Lung (tissue), 11 donors: ENCODE measurements at regions not wholly inside any gene's neighbourhood (a gene's known extent, or its start where the extent isn't known, plus 50 kb on each side); places are given as distances from the start of the nearest gene placed in this dataset.

Experiments
- ATAC-seq: fragments of 200-7000 bp; cut with Tn5 transposase; one replicate; pipeline ENCODE4 v1.9.1; 2020; ENCODE audit warnings: moderate number of reproducible peaks; ENCODE audit not compliant: insufficient read depth, low FRiP score
- DNase-seq, 3 donors: peaks; one replicate each; pipeline ENCODE4 v3.0.0-alpha.2; 2013 to 2017
- H3K27ac ChIP-seq, 2 donors: one replicate each; pipeline ENCODE4 v1.5.1; 2013; ENCODE audit warnings: mild to moderate bottlenecking in 2 of 2, moderate library complexity in 2 of 2, control low read depth in 1 of 2, inconsistent platforms in 1 of 2, low read depth in 1 of 2, low read length in 1 of 2
- H3K27me3 ChIP-seq, 3 donors: one replicate each; pipeline ENCODE4 v1.5.1; 2013; ENCODE audit warnings: low read length in 2 of 3; ENCODE audit not compliant: control insufficient read depth in 3 of 3, insufficient read depth in 3 of 3
- H3K36me3 ChIP-seq, 4 donors: one replicate each; pipeline ENCODE4 v1.5.1; 2013; ENCODE audit warnings: low read length in 4 of 4, mild to moderate bottlenecking in 1 of 4, moderate library complexity in 1 of 4; ENCODE audit not compliant: control insufficient read depth in 4 of 4, insufficient read depth in 4 of 4
- H3K4me1 ChIP-seq, 5 donors: one replicate each; pipeline ENCODE4 v1.5.1; 2013; ENCODE audit warnings: low read length in 5 of 5, mild to moderate bottlenecking in 2 of 5, moderate library complexity in 1 of 5; ENCODE audit not compliant: control insufficient read depth in 5 of 5, insufficient read depth in 5 of 5
- H3K4me3 ChIP-seq: one replicate; pipeline ENCODE4 v1.5.1; 2013; ENCODE audit warnings: mild to moderate bottlenecking, control low read depth, moderate library complexity
- H3K9ac ChIP-seq, 2 donors: one replicate each; pipeline ENCODE4 v1.5.1; 2013; ENCODE audit warnings: low read length in 2 of 2, control low read depth in 1 of 2; ENCODE audit not compliant: insufficient read depth in 1 of 2
- H3K9me3 ChIP-seq, 4 donors: one replicate each; pipeline ENCODE4 v1.5.1; 2013; ENCODE audit warnings: low read length in 3 of 4, mild to moderate bottlenecking in 1 of 4, moderate library complexity in 1 of 4; ENCODE audit not compliant: control insufficient read depth in 4 of 4, insufficient read depth in 3 of 4
- CTCF ChIP-seq: IDR thresholded peaks from 2 replicates; pipeline ENCODE4 v1.5.1; 2012; ENCODE audit warnings: mild to moderate bottlenecking; ENCODE audit errors: control extremely low read depth, extremely low read depth
- WGBS, 2 donors: extraction: QIAGEN DNeasy Blood & Tissue Kit; methylation state at CpG; one replicate each; pipeline ENCODE4 v1.1.7; 2013; 5-methylcytosine and 5-hydroxymethylcytosine counted together
- donor health status: control.
- donor health status: control.
- donor health status: Bipolar disorder and iron deficiency.
- donor health status: healthy.
- donor health status: DM: yes; HTN: yes; CAD: no.

DNA sequence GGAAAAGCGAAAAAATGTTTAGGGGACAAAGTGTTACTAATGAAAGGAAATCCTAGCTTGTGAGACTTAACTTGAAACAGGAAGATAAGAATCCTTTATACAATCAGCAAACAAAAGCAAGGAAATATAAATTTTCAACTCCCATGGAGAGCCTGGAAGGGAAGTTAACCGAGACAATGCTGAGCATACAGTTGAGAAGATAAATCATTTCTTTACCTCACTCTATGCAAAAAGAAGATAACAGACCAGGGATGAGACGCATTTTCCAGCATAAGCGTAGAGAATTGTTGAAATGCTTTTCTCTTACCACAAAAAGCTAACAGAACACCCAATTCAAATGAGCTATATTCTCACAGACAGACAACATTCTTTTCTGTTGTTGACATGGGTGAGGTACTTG is 309.6 kb downstream of the CWC27 start:
- Histone ChIP-seq H3K27ac (no peak overlapping the region), H3K27me3 (no peaks in the 10 kb centered on the region), H3K36me3 (no peaks in the 10 kb centered on the region), H3K9me3 (no peaks in the 10 kb centered on the region), H3K9ac (no peak overlapping the region), H3K4me3 (no peak overlapping the region), H3K4me1 (no peaks in the 10 kb centered on the region)
- WGBS, 2 donors: 72 to 80% methylated on average over 4 of the region's 4 CpGs
- TF ChIP-seq CTCF: no peak
- ATAC-seq (no peak), DNase-seq (no peak)

- DNase-seq (no peak), ATAC-seq (no peak)
- no peaks in the 10 kb centered on the region for H3K27me3 ChIP-seq
- H3K27ac ChIP-seq: no peak overlapping the region
- no peaks in the 10 kb centered on the region for H3K4me1 ChIP-seq
- H3K36me3 ChIP-seq: no peaks in the 10 kb centered on the region
- no peak overlapping the region for H3K9ac ChIP-seq
- no peak for TF ChIP-seq CTCF
- no peaks in the 10 kb centered on the region for H3K9me3 ChIP-seq
- H3K4me3 ChIP-seq: no peak overlapping the region
Observed at GRCh38 chr5:65081071-65081470, 312.3 kb downstream of the CWC27 start.

GRCh38 chr5:65084795-65085515 is 316.2 kb downstream of the CWC27 start:
- 95 to 98% methylated on average over 3 of the region's 3 CpGs for WGBS, 2 donors
- Histone ChIP-seq H3K27me3 (no peaks in the 10 kb centered on the region), H3K4me1 (no peaks in the 10 kb centered on the region), H3K4me3 (no peak overlapping the region), H3K9me3 (no peaks in the 10 kb centered on the region), H3K27ac (no peak overlapping the region), H3K36me3 (no peaks in the 10 kb centered on the region), H3K9ac (no peak overlapping the region)
- ATAC-seq: no peak
- no peak for DNase-seq
- no peak for TF ChIP-seq CTCF

GRCh38 chr5:65085516-65085850 is 316.8 kb downstream of the CWC27 start:
- Histone ChIP-seq H3K27ac (no peak overlapping the region), H3K4me1 (no peaks in the 10 kb centered on the region), H3K9me3 (no peaks in the 10 kb centered on the region), H3K27me3 (no peaks in the 10 kb centered on the region), H3K4me3 (no peak overlapping the region), H3K9ac (no peak overlapping the region), H3K36me3 (no peaks in the 10 kb centered on the region)
- DNase-seq (no peak), ATAC-seq (no peak)
- 98 to 100% methylated on average over 1 of the region's 1 CpG for WGBS, 2 donors
- TF ChIP-seq CTCF: no peak
